WTC11 (cell line): ENCODE measurements at regions not wholly inside any gene's neighbourhood (a gene's known extent, or its start where the extent isn't known, plus 50 kb on each side); places are given as distances from the start of the nearest gene placed in this dataset.

Source experiments
- ATAC-seq: fragments of 200-7000 bp; cut with Tn5 transposase; 2 replicates; pipeline ENCODE4 v1.10.0; 2021; ENCODE audit warnings: mild to moderate bottlenecking, moderate library complexity
- CTCF ChIA-PET: fragments of 300-600 bp; sonication (Branson Sonifier 250); formaldehyde crosslinking; loops from one replicate; lab custom pipeline; 2021; ENCODE audit warnings: antibody characterized with exemption; lab: Charles Lee
- POLR2A ChIA-PET: fragments of 350-600 bp; sonication (Branson Sonifier 250); formaldehyde crosslinking; loops from one replicate; lab custom pipeline; 2021; ENCODE audit warnings: antibody characterized with exemption; lab: Charles Lee
- DNase-seq: peaks from one replicate; pipeline ENCODE4 v3.0.0; 2021; ENCODE audit warnings: low spot score
- H3K27ac Mint-ChIP-seq: 2 replicates; pipeline ENCODE4 v1.8.0; 2021; ENCODE audit warnings: mixed read lengths
- H3K27me3 Mint-ChIP-seq: 2 replicates; pipeline ENCODE4 v1.8.0; 2021; ENCODE audit warnings: low read depth, mild to moderate bottlenecking, moderate library complexity, mixed read lengths
- H3K36me3 Mint-ChIP-seq: 2 replicates; pipeline ENCODE4 v1.8.0; 2021; ENCODE audit warnings: mixed read lengths
- H3K4me1 Mint-ChIP-seq: 2 replicates; pipeline ENCODE4 v1.8.0; 2022; ENCODE audit warnings: mixed read lengths
- H3K4me3 Mint-ChIP-seq: 2 replicates; pipeline ENCODE4 v1.8.0; 2021; ENCODE audit warnings: mild to moderate bottlenecking, moderate library complexity, mixed read lengths
- H3K9me3 Mint-ChIP-seq: 2 replicates; pipeline ENCODE4 v1.8.0; 2021; ENCODE audit warnings: mixed read lengths
- CBFB ChIP-seq: sonication (generic); formaldehyde crosslinking; IDR thresholded peaks from 2 replicates; pipeline ENCODE4 v1.8.1; 2022; ENCODE audit warnings: mild to moderate bottlenecking, low read depth, missing genetic modification reagents
- CREB1 ChIP-seq: sonication (generic); formaldehyde crosslinking; IDR thresholded peaks from 2 replicates; pipeline ENCODE4 v1.8.0; 2023; ENCODE audit warnings: mild to moderate bottlenecking, missing genetic modification reagents
- ELF4 ChIP-seq: sonication (generic); formaldehyde crosslinking; IDR thresholded peaks from 2 replicates; pipeline ENCODE4 v1.8.1; 2022; ENCODE audit warnings: low read depth, mild to moderate bottlenecking, moderate library complexity, missing genetic modification reagents
- ESRRA ChIP-seq: sonication (generic); formaldehyde crosslinking; IDR thresholded peaks from 2 replicates; pipeline ENCODE4 v1.8.1; 2022; ENCODE audit warnings: mild to moderate bottlenecking, missing genetic modification reagents, borderline replicate concordance
- FOXJ3 ChIP-seq: sonication (generic); formaldehyde crosslinking; IDR thresholded peaks from 2 replicates; pipeline ENCODE4 v1.9.0; 2021; ENCODE audit warnings: missing genetic modification reagents, mild to moderate bottlenecking, borderline replicate concordance
- FOXK1 ChIP-seq: sonication (generic); formaldehyde crosslinking; IDR thresholded peaks from 2 replicates; pipeline ENCODE4 v1.8.0; 2022; ENCODE audit warnings: mild to moderate bottlenecking, moderate library complexity, missing genetic modification reagents
- GTF2I ChIP-seq: fragments of 250-450 bp; sonication (Bioruptor Pico); conservative IDR thresholded peaks from 2 replicates; pipeline ENCODE4 v1.4.0; 2021; ENCODE audit warnings: mild to moderate bottlenecking
- HMGA2 ChIP-seq: fragments of 250-450 bp; sonication (Bioruptor Pico); IDR thresholded peaks from 2 replicates; pipeline ENCODE4 v1.4.0; 2021; ENCODE audit warnings: mild to moderate bottlenecking, moderate library complexity
- IRF2 ChIP-seq: sonication (generic); formaldehyde crosslinking; IDR thresholded peaks from 2 replicates; pipeline ENCODE4 v1.8.0; 2022; ENCODE audit warnings: low read depth, missing genetic modification reagents, borderline replicate concordance
- NFYB ChIP-seq: sonication (generic); formaldehyde crosslinking; conservative IDR thresholded peaks from 2 replicates; pipeline ENCODE4 v1.8.0; 2022; ENCODE audit warnings: low read depth, missing genetic modification reagents
- NR1H2 ChIP-seq: sonication (generic); formaldehyde crosslinking; IDR thresholded peaks from 2 replicates; pipeline ENCODE4 v1.9.0; 2021; ENCODE audit warnings: mild to moderate bottlenecking, moderate library complexity, missing genetic modification reagents
- NR2C2 ChIP-seq: sonication (generic); formaldehyde crosslinking; IDR thresholded peaks from 2 replicates; pipeline ENCODE4 v1.8.0; 2022; ENCODE audit warnings: mild to moderate bottlenecking, missing genetic modification reagents
- NR3C1 ChIP-seq: sonication (generic); formaldehyde crosslinking; conservative IDR thresholded peaks from 2 replicates; pipeline ENCODE4 v1.8.1; 2023; ENCODE audit warnings: low read depth, mild to moderate bottlenecking, missing genetic modification reagents
- PRDM15 ChIP-seq: sonication (generic); formaldehyde crosslinking; IDR thresholded peaks from 2 replicates; pipeline ENCODE4 v1.8.0; 2022; ENCODE audit warnings: missing genetic modification reagents
- PRRX2 ChIP-seq: fragments of 250-450 bp; sonication (Bioruptor Pico); IDR thresholded peaks from 2 replicates; pipeline ENCODE4 v1.8.0; 2021; ENCODE audit warnings: mild to moderate bottlenecking
- SP1 ChIP-seq: sonication (generic); formaldehyde crosslinking; conservative IDR thresholded peaks from 2 replicates; pipeline ENCODE4 v1.8.1; 2022; ENCODE audit warnings: missing genetic modification reagents
- STAT6 ChIP-seq: sonication (generic); formaldehyde crosslinking; conservative IDR thresholded peaks from 2 replicates; pipeline ENCODE4 v1.8.1; 2023; ENCODE audit warnings: mild to moderate bottlenecking, low read depth, missing genetic modification reagents, moderate library complexity
- TEAD4 ChIP-seq: sonication (generic); formaldehyde crosslinking; IDR thresholded peaks from 2 replicates; pipeline ENCODE4 v1.8.0; 2022; ENCODE audit warnings: mild to moderate bottlenecking, missing genetic modification reagents
- ZMAT4 ChIP-seq: fragments of 250-450 bp; sonication (Bioruptor Pico); IDR thresholded peaks from 2 replicates; pipeline ENCODE4 v1.9.0; 2021; ENCODE audit warnings: mild to moderate bottlenecking
- ZNF121 ChIP-seq: sonication (generic); formaldehyde crosslinking; IDR thresholded peaks from 2 replicates; pipeline ENCODE4 v1.8.0; 2023; ENCODE audit warnings: missing genetic modification reagents
- TF ChIP-seq, protein P1 (sequence below): sonication (generic); formaldehyde crosslinking; IDR thresholded peaks from 2 replicates; pipeline ENCODE4 v1.8.1; 2022; ENCODE audit warnings: low read depth, missing genetic modification reagents, borderline replicate concordance
- TF ChIP-seq, protein P2 (sequence below): sonication (generic); formaldehyde crosslinking; IDR thresholded peaks from 2 replicates; pipeline ENCODE4 v1.8.1; 2022; ENCODE audit warnings: missing genetic modification reagents, borderline replicate concordance

DNA sequence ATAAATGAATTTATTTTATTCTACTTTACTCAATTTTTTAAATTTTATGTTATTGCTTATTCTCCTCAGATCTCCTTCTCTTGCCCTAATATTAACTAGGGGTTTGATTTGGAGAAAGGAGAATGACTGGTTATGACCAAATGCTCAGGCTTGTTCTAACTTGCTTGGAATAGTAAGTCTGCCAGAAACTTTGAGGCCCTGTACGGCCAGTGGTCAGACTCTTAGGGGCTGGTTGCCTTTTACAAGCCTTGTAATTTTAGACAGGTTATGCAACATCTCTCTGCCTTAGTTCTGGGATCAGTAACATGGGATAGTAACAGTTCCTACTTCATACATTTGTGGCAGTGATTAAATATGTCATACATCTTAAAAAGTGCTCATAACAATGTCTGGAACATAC lies 279.5 kb downstream of the DUSP10 start (continued):
- TF ChIP-seq GTF2I, result no peak
- no peak for TF ChIP-seq STAT6 (CRISPR knock-in tag)

DNA sequence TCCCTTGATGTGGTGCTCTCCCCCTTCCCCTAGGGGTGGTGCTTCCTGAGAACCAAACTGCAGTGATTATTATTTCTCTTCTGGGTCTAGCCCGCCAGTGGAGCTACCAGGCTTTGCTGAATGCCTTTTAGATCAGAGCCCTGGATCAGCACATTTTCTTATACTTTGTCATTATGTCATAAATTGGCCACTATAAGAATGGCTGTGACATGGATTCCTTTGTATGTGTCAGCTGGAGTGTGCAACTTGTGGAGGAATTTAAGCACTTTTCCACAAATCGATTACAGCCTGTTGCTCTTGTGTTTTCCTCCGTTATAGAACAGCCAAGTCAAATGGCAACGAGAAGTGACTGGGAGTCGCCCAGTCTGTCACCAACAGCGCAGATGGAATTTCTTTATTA lies 273.3 kb downstream of the DUSP10 start:
- Mint-ChIP-seq H3K36me3 (no peaks in the 10 kb centered on the region), H3K27me3 (no peaks in the 10 kb centered on the region), H3K4me1 (no peaks in the 10 kb centered on the region), H3K9me3 (no peaks in the 10 kb centered on the region), H3K4me3 (no peak overlapping the region)
- TF ChIP-seq STAT6 (CRISPR knock-in tag) (no peak), NR2C2 (CRISPR knock-in tag) (no peak), ZMAT4 (CRISPR knock-in tag) (no peak), ZNF121 (CRISPR knock-in tag) (no peak), TEAD4 (CRISPR knock-in tag) (no peak), ELF4 (CRISPR knock-in tag) (no peak), FOXK1 (CRISPR knock-in tag) (no peak)
- TF ChIP-seq, protein P1, sequence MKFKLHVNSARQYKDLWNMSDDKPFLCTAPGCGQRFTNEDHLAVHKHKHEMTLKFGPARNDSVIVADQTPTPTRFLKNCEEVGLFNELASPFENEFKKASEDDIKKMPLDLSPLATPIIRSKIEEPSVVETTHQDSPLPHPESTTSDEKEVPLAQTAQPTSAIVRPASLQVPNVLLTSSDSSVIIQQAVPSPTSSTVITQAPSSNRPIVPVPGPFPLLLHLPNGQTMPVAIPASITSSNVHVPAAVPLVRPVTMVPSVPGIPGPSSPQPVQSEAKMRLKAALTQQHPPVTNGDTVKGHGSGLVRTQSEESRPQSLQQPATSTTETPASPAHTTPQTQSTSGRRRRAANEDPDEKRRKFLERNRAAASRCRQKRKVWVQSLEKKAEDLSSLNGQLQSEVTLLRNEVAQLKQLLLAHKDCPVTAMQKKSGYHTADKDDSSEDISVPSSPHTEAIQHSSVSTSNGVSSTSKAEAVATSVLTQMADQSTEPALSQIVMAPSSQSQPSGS (CRISPR knock-in tag), result no peak
- TF ChIP-seq, all 79 proteins: peak for 0
- no peak overlapping the region for H3K27ac Mint-ChIP-seq
- DNase-seq (no peak), ATAC-seq (no peak)
- ChIA-PET POLR2A (no interaction called here), CTCF (interaction anchor here (1.2 to 1.6 kb wide), 2 partner anchors 9 to 33 kb away, joined by 3 to 6 read pairs; no protein-coding TSS in a partner anchor)

- H3K9me3 Mint-ChIP-seq, result no peaks in the 10 kb centered on the region
- ChIA-PET POLR2A (no interaction called here), CTCF (no interaction called here)
- H3K36me3 Mint-ChIP-seq, result no peaks in the 10 kb centered on the region
- no peaks in the 10 kb centered on the region for H3K4me1 Mint-ChIP-seq
- H3K27ac Mint-ChIP-seq, result no peak overlapping the region
- no peak for DNase-seq
- no peaks in the 10 kb centered on the region for H3K27me3 Mint-ChIP-seq
- no peak for ATAC-seq
- H3K4me3 Mint-ChIP-seq, result no peak overlapping the region
- TF ChIP-seq ZNF121 (CRISPR knock-in tag), result no peak
- TF ChIP-seq, protein P2, sequence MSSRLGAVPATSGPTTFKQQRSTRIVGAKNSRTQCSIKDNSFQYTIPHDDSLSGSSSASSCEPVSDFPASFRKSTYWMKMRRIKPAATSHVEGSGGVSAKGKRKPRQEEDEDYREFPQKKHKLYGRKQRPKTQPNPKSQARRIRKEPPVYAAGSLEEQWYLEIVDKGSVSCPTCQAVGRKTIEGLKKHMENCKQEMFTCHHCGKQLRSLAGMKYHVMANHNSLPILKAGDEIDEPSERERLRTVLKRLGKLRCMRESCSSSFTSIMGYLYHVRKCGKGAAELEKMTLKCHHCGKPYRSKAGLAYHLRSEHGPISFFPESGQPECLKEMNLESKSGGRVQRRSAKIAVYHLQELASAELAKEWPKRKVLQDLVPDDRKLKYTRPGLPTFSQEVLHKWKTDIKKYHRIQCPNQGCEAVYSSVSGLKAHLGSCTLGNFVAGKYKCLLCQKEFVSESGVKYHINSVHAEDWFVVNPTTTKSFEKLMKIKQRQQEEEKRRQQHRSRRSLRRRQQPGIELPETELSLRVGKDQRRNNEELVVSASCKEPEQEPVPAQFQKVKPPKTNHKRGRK (CRISPR knock-in tag), result no peak
- no peak for TF ChIP-seq ESRRA (CRISPR knock-in tag)
- no peak for TF ChIP-seq NR3C1
- no peak for TF ChIP-seq FOXK1 (CRISPR knock-in tag)
- no peak for TF ChIP-seq PRDM15 (CRISPR knock-in tag)
- TF ChIP-seq CBFB (CRISPR knock-in tag), result no peak
- TF ChIP-seq GTF2I, result no peak
- no peak for TF ChIP-seq NR1H2 (CRISPR knock-in tag)
- no peak for TF ChIP-seq PRRX2
- no peak for TF ChIP-seq SP1 (CRISPR knock-in tag)
- TF ChIP-seq NFYB (CRISPR knock-in tag), result no peak
- TF ChIP-seq CREB1 (CRISPR knock-in tag), result no peak
- no peak for TF ChIP-seq HMGA2 (CRISPR knock-in tag)
- no peak for TF ChIP-seq IRF2
- no peak for TF ChIP-seq FOXJ3 (CRISPR knock-in tag)
These were observed 272.4 kb downstream of the DUSP10 start for GRCh38 chr1:221469476-221469875.
